Choroid plexus epithelial cell (primary cell): ENCODE measurements at regions not wholly inside any gene's neighbourhood (a gene's known extent, or its start where the extent isn't known, plus 50 kb on each side); places are given as distances from the start of the nearest gene placed in this dataset.

Experiments
- DNase-seq: peaks from one replicate; pipeline ENCODE4 v3.0.0-alpha.2; 2010; ENCODE audit warnings: low read depth
- H3K4me3 ChIP-seq: 2 replicates; pipeline ENCODE4 v1.5.1; 2011; ENCODE audit warnings: low read depth, mild to moderate bottlenecking, control low read depth, low read length, moderate library complexity
- TF ChIP-seq, protein P1 (sequence below): conservative IDR thresholded peaks from 2 replicates; pipeline ENCODE4 v1.5.1; 2011; ENCODE audit warnings: low read depth, mild to moderate bottlenecking, control low read depth, inconsistent platforms, low read length, moderate library complexity

GRCh38 chr10:129373718-129374117 is 93.3 kb upstream of the MGMT start:
- TF ChIP-seq, protein P1, sequence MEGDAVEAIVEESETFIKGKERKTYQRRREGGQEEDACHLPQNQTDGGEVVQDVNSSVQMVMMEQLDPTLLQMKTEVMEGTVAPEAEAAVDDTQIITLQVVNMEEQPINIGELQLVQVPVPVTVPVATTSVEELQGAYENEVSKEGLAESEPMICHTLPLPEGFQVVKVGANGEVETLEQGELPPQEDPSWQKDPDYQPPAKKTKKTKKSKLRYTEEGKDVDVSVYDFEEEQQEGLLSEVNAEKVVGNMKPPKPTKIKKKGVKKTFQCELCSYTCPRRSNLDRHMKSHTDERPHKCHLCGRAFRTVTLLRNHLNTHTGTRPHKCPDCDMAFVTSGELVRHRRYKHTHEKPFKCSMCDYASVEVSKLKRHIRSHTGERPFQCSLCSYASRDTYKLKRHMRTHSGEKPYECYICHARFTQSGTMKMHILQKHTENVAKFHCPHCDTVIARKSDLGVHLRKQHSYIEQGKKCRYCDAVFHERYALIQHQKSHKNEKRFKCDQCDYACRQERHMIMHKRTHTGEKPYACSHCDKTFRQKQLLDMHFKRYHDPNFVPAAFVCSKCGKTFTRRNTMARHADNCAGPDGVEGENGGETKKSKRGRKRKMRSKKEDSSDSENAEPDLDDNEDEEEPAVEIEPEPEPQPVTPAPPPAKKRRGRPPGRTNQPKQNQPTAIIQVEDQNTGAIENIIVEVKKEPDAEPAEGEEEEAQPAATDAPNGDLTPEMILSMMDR = no peak
- no peak for DNase-seq
- H3K4me3 ChIP-seq = no peak overlapping the region

- no peak for DNase-seq
- H3K4me3 ChIP-seq = no peak overlapping the region
- TF ChIP-seq, protein P1 = no peak
Observed at GRCh38 chr10:129375171-129375570, 91.9 kb upstream of the MGMT start.

DNA sequence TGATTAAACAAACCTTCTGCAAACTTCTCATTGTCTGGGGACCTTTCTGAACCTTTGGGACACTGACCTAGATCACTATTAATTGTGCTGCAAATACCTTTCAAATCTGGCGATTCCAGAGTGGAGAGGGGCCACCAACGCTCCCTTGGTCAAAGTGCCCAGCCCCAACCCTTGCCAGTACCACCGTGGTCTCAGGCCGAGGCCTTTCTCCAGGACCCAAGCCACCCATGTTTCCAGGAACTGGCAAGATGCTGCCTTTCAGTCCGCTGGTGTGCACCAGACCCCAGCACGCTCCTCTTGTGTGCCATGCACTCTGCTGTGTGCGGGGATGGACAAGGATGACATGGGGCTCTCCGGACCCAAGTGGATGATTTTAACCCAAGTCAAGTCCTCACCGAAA is 91.1 kb upstream of the MGMT start:
- no peak overlapping the region for H3K4me3 ChIP-seq
- DNase-seq = no peak
- TF ChIP-seq, protein P1 = no peak

- no peak for DNase-seq
- TF ChIP-seq, protein P1 = no peak
- no peak overlapping the region for H3K4me3 ChIP-seq
Observed at GRCh38 chr10:129380279-129380678, 86.8 kb upstream of the MGMT start.

GRCh38 chr10:129381741-129382140 is 85.3 kb upstream of the MGMT start:
- DNase-seq = no peak
- TF ChIP-seq, protein P1 = no peak
- no peak overlapping the region for H3K4me3 ChIP-seq

DNA sequence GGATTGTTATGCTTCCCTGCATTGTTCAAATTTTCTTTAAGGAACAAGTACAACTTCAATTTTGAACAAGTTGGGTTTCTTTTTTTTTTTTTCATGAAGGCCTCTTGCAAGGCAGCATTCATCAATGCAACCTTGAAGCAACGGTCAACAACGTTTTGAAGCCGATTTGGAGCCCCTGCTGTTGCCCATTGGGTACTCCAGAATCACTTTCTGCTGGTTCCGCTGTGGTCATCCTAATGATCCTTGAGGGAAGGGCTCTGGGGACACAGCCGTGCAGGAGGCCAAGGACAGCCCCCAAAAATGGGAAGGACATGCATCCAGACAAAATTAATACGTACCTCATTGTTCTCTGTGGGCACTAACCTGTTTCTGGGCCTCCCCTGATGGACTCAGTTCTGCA is 84.6 kb upstream of the MGMT start:
- TF ChIP-seq, protein P1 = no peak
- H3K4me3 ChIP-seq = no peak overlapping the region
- DNase-seq = no peak

GRCh38 chr10:129383651-129384050 is 83.4 kb upstream of the MGMT start:
- H3K4me3 ChIP-seq = no peak overlapping the region
- DNase-seq = no peak
- TF ChIP-seq, protein P1 = no peak
